GM12878 (cell line): ENCODE measurements at regions not wholly inside any gene's neighbourhood (a gene's known extent, or its start where the extent isn't known, plus 50 kb on each side); places are given as distances from the start of the nearest gene placed in this dataset.

Experiments
- ATAC-seq: fragments of 200-7000 bp; cut with Tn5 transposase; 3 replicates; pipeline ENCODE4 v1.9.1; 2020; ENCODE audit warnings: mild to moderate bottlenecking, moderate library complexity
- BruUV-seq: library from RNA; stranded (reverse); fragments of 400-500 nt; replicated peaks from 2 replicates; lab custom pipeline; 2021; lab: Mats Ljungman, UMichigan
- CTCF ChIA-PET: fragments of 300-600 bp; sonication (Branson Sonifier 250); formaldehyde crosslinking; extraction: SDS; loops from one replicate; lab custom pipeline; 2021; ENCODE audit warnings: inconsistent platforms; lab: Yijun Ruan, JAX
- POLR2A ChIA-PET: fragments of 350-600 bp; formaldehyde crosslinking; extraction: SDS; loops from one replicate; lab custom pipeline; 2021; ENCODE audit warnings: inconsistent platforms; lab: Charles Lee
- RAD21 ChIA-PET: fragments of 300-600 bp; sonication (Branson Sonifier 250); formaldehyde crosslinking; loops from one replicate; lab custom pipeline; 2023; ENCODE audit warnings: antibody characterized with exemption; ENCODE audit not compliant: unreplicated experiment; lab: Charles Lee
- SMC1A ChIA-PET: fragments of 300-600 bp; sonication (Branson Sonifier 250); formaldehyde crosslinking; loops from one replicate; lab custom pipeline; 2023; ENCODE audit not compliant: unreplicated experiment, uncharacterized antibody; lab: Charles Lee
- DNase-seq: peaks from one replicate; pipeline ENCODE4 v3.0.0-alpha.2; 2011; ENCODE audit warnings: low read depth, low spot score
- FAIRE-seq: peaks from 3 replicates; lab custom pipeline; 2011; peaks lifted over from hg19 to GRCh38; lab: Jason Lieb, UNC
- H2AFZ ChIP-seq: 2 replicates; pipeline ENCODE4 v1.6.0; 2011; ENCODE audit warnings: low read depth, low read length, control low read depth; ENCODE audit not compliant: control insufficient read depth
- H3K27ac ChIP-seq: 2 replicates; pipeline ENCODE4 v1.5.1; 2011; ENCODE audit warnings: control low read depth; ENCODE audit not compliant: control insufficient read depth, insufficient read depth
- H3K27me3 ChIP-seq, 2 experiments: replicated peaks in 1 of 2; 2 replicates each; pipeline versions ENCODE4 v1.6.0 to v1.6.1; 2011; ENCODE audit warnings: low read length in 1 of 2; ENCODE audit not compliant: control insufficient read depth in 2 of 2, insufficient read depth in 2 of 2
- H3K36me3 ChIP-seq, 2 experiments: 2 replicates each; pipeline ENCODE4 v1.5.1; 2011; ENCODE audit warnings: low read length in 1 of 2; ENCODE audit not compliant: control insufficient read depth in 2 of 2, insufficient read depth in 2 of 2
- H3K4me1 ChIP-seq: 2 replicates; pipeline ENCODE4 v1.6.1; 2011; ENCODE audit warnings: mild to moderate bottlenecking, low read length, moderate library complexity, mixed read lengths; ENCODE audit not compliant: control insufficient read depth, insufficient read depth
- H3K4me2 ChIP-seq: 2 replicates; pipeline ENCODE4 v1.6.0; 2011; ENCODE audit warnings: control low read depth; ENCODE audit not compliant: control insufficient read depth, insufficient read depth
- H3K4me3 ChIP-seq: fragments of 200-600 bp; sonication (generic); 2 replicates; pipeline ENCODE4 v1.5.1; 2016
- H3K79me2 ChIP-seq: 2 replicates; pipeline ENCODE4 v1.6.0; 2011; ENCODE audit warnings: low read length; ENCODE audit not compliant: control insufficient read depth, insufficient read depth
- H3K9ac ChIP-seq: 2 replicates; pipeline ENCODE4 v1.8.0; 2011; ENCODE audit warnings: low read length, control low read depth, mixed read lengths; ENCODE audit not compliant: control insufficient read depth, insufficient read depth
- H3K9me3 ChIP-seq: replicated peaks from 3 replicates; pipeline ENCODE4 v1.5.1; 2011; ENCODE audit warnings: mild to moderate bottlenecking, low read length; ENCODE audit not compliant: control insufficient read depth, insufficient read depth
- H4K20me1 ChIP-seq: 2 replicates; pipeline ENCODE4 v1.6.0; 2011; ENCODE audit not compliant: control insufficient read depth, insufficient read depth
- E4F1 ChIP-seq: fragments of 450-650 bp; IDR thresholded peaks from 2 replicates; pipeline ENCODE4 v1.6.1; 2018; ENCODE audit warnings: borderline replicate concordance, mild to moderate bottlenecking; ENCODE audit not compliant: partially characterized antibody
- EED ChIP-seq: sonication (generic); IDR thresholded peaks from 2 replicates; pipeline ENCODE4 v1.6.1; 2016; ENCODE audit warnings: antibody characterized with exemption, low read depth
- ESRRA ChIP-seq: IDR thresholded peaks from 2 replicates; pipeline ENCODE4 v1.6.1; 2012; ENCODE audit warnings: mild to moderate bottlenecking, low read length, improper control_type of control experiment
- GATAD2B ChIP-seq: fragments of 450-650 bp; conservative IDR thresholded peaks from 2 replicates; pipeline ENCODE4 v1.6.1; 2017; ENCODE audit warnings: low read depth, mild to moderate bottlenecking, moderate library complexity
- HDAC6 ChIP-seq: fragments of 200-600 bp; sonication (generic); IDR thresholded peaks from one replicate; pipeline ENCODE4 v1.8.0; 2017; ENCODE audit warnings: antibody characterized with exemption; ENCODE audit not compliant: unreplicated experiment
- IRF4 ChIP-seq: IDR thresholded peaks from 2 replicates; pipeline ENCODE4 v1.6.1; 2011; ENCODE audit warnings: low read depth, low read length
- KDM1A ChIP-seq: fragments of 200-600 bp; sonication (generic); IDR thresholded peaks from 2 replicates; pipeline ENCODE4 v1.6.1; 2016; ENCODE audit warnings: borderline replicate concordance
- MEF2A ChIP-seq: IDR thresholded peaks from 2 replicates; pipeline ENCODE4 v1.6.1; 2011; ENCODE audit warnings: low read depth, mild to moderate bottlenecking, low read length, moderate library complexity; ENCODE audit not compliant: insufficient read depth
- POLR2A ChIP-seq: IDR thresholded peaks from 2 replicates; pipeline ENCODE4 v1.6.1; 2011; ENCODE audit warnings: low read depth, mild to moderate bottlenecking, low read length
- SUZ12 ChIP-seq: fragments of 200-600 bp; sonication (generic); IDR thresholded peaks from one replicate; pipeline ENCODE4 v1.6.1; 2018; ENCODE audit warnings: antibody characterized with exemption, mild to moderate bottlenecking; ENCODE audit not compliant: unreplicated experiment
- USF2 ChIP-seq: IDR thresholded peaks from 2 replicates; pipeline ENCODE4 v1.6.1; 2011; ENCODE audit warnings: low read depth, low read length, improper control_type of control experiment, borderline replicate concordance
- ZNF207 ChIP-seq: fragments of 450-650 bp; IDR thresholded peaks from 2 replicates; pipeline ENCODE4 v1.6.1; 2014; ENCODE audit warnings: antibody characterized with exemption, mild to moderate bottlenecking, borderline replicate concordance
- ZNF274 ChIP-seq: IDR thresholded peaks from one replicate; pipeline ENCODE4 v1.8.0; 2011; ENCODE audit not compliant: insufficient read length, insufficient read depth
- WGBS: methylation state at CpG from one replicate; pipeline ENCODE4 v1.1.6; 2016; ENCODE audit warnings: low lambda C conversion rate; ENCODE audit not compliant: insufficient replicate concordance, insufficient coverage; ENCODE audit errors: missing lambda C conversion rate; 5-methylcytosine and 5-hydroxymethylcytosine counted together
- in situ Hi-C: fragments of 300-500 bp; cut with MboI; formaldehyde crosslinking; loops from 9 replicates; pipeline ENCODE4 v1.14.3; 2018; ENCODE audit warnings: mixed read lengths
- intact Hi-C: fragments of 100-400 bp; cut with micrococcal nuclease; formaldehyde crosslinking; loops from one replicate; pipeline ENCODE4 v1.14.2; 2022; ENCODE audit not compliant: unreplicated experiment

GRCh38 chr3:194286375-194287146 lies 64.6 kb downstream of the CPN2 start:
- Histone ChIP-seq H3K4me3 (no peak overlapping the region), H3K79me2 (no peaks in the 10 kb centered on the region), H3K27me3 (peaks cover 0 to 4% of the 10 kb centered on the region in 2 experiments; a peak in 2 of 4 replicates), H3K9me3 (no peaks in the 10 kb centered on the region), H3K9ac (no peak overlapping the region), H3K4me1 (no peaks in the 10 kb centered on the region), H3K27ac (no peak overlapping the region), H2AFZ (no peak overlapping the region), H3K36me3 (no peaks in the 10 kb centered on the region), H4K20me1 (no peaks in the 10 kb centered on the region), H3K4me2 (no peak overlapping the region)
- DNase-seq (no peak), FAIRE-seq (no peak), ATAC-seq (no peak)
- intact Hi-C loops (no loop called here), in situ Hi-C loops (no loop called here)
- SMC1A ChIA-PET: interaction anchor here (0.6 to 1.7 kb wide), 3 partner anchors 12 to 41 kb away, joined by 3 to 6 read pairs (median 5); no protein-coding TSS in a partner anchor
- no TSS peak for BruUV-seq
- TF ChIP-seq MEF2A: no peak
- no peak for TF ChIP-seq IRF4
- TF ChIP-seq ESRRA: no peak
- TF ChIP-seq GATAD2B: no peak
- CTCF ChIA-PET: interaction anchor here (1.7 kb wide), 1 partner anchor 118 kb away, joined by 3 read pairs; no protein-coding TSS in a partner anchor
- 64% methylated on average over 22 of the region's 22 CpGs for WGBS
- RAD21 ChIA-PET: no interaction called here
- POLR2A ChIA-PET: no interaction called here

- no peak overlapping the region for H3K9ac ChIP-seq
- ATAC-seq: no peak
- BruUV-seq: no TSS peak
- FAIRE-seq: no peak
- ChIA-PET RAD21 (no interaction called here), CTCF (interaction anchor here (1.7 kb wide), 1 partner anchor 117 kb away, joined by 3 read pairs; no protein-coding TSS in a partner anchor), SMC1A (interaction anchor here (0.6 to 1.7 kb wide), 2 partner anchors 15 to 656 kb away, joined by 3 to 6 read pairs; no protein-coding TSS in a partner anchor), POLR2A (interaction anchor here (0.5 kb wide), 1 partner anchor 156 kb away, joined by 5 read pairs; no protein-coding TSS in a partner anchor)
- no peaks in the 10 kb centered on the region for H4K20me1 ChIP-seq
- no peak overlapping the region for H3K27ac ChIP-seq
- WGBS: 64% methylated on average over 3 of the region's 3 CpGs
- no peak overlapping the region for H3K4me2 ChIP-seq
- no peaks in the 10 kb centered on the region; the same call in 2 of the 3 replicates for H3K9me3 ChIP-seq
- H2AFZ ChIP-seq: no peak overlapping the region
- H3K36me3 ChIP-seq: no peaks in the 10 kb centered on the region
- no peak for DNase-seq
- no peaks in the 10 kb centered on the region for H3K4me1 ChIP-seq
- H3K27me3 ChIP-seq: peaks cover 0 to 4% of the 10 kb centered on the region in 2 experiments; a peak in 2 of 4 replicates
- intact Hi-C loops (no loop called here), in situ Hi-C loops (no loop called here)
- no peaks in the 10 kb centered on the region for H3K79me2 ChIP-seq
- no peak overlapping the region for H3K4me3 ChIP-seq
- TF ChIP-seq POLR2A (no peak), USF2 (no peak), E4F1 (no peak), SUZ12 (no peak), KDM1A (no peak), HDAC6 (no peak), ZNF274 (no peak), ZNF207 (no peak), EED (no peak)
Observed at GRCh38 chr3:194287374-194287773, 63.8 kb downstream of the CPN2 start.
